CD14-positive monocyte (primary cell): ENCODE measurements at regions not wholly inside any gene's neighbourhood (a gene's known extent, or its start where the extent isn't known, plus 50 kb on each side); places are given as distances from the start of the nearest gene placed in this dataset.

Source experiments
- DNase-seq, 3 donors: peaks; one replicate each; pipeline ENCODE4 v3.0.0-alpha.2; 2011 to 2022
- H2AFZ ChIP-seq: 2 replicates; pipeline ENCODE4 v1.6.0; 2012; ENCODE audit warnings: mild to moderate bottlenecking, low read depth, low read length, inconsistent platforms; ENCODE audit not compliant: insufficient read depth, poor library complexity, severe bottlenecking
- H3K27ac ChIP-seq, 2 donors: 1 replicate in 1 of 2; 2 replicates in 1 of 2; pipeline ENCODE4 v1.5.1; 2012 to 2013; ENCODE audit warnings: low read length in 2 of 2, control low read depth in 1 of 2, inconsistent platforms in 1 of 2, low read depth in 1 of 2, mild to moderate bottlenecking in 1 of 2
- H3K27me3 ChIP-seq, 2 donors: one replicate each; pipeline versions ENCODE4 v1.6.0 to v1.6.1; 2011 to 2013; ENCODE audit warnings: low read length in 2 of 2; ENCODE audit not compliant: control insufficient read depth in 2 of 2, insufficient read depth in 2 of 2
- H3K36me3 ChIP-seq, 2 donors: replicated peaks in 1 of 2; 1 replicate in 1 of 2; 2 replicates in 1 of 2; pipeline versions ENCODE4 v1.5.1 to v1.6.1; 2012 to 2013; ENCODE audit warnings: low read length in 2 of 2, control low read depth in 1 of 2, inconsistent platforms in 1 of 2, mild to moderate bottlenecking in 1 of 2; ENCODE audit not compliant: insufficient read depth in 2 of 2, control insufficient read depth in 1 of 2
- H3K4me1 ChIP-seq, 2 donors: 1 replicate in 1 of 2; 2 replicates in 1 of 2; pipeline versions ENCODE4 v1.5.1 to v1.6.1; 2012 to 2013; ENCODE audit warnings: low read length in 2 of 2, control low read depth in 1 of 2, inconsistent platforms in 1 of 2, mild to moderate bottlenecking in 1 of 2, moderate library complexity in 1 of 2; ENCODE audit not compliant: insufficient read depth in 2 of 2, control insufficient read depth in 1 of 2
- H3K4me2 ChIP-seq: replicated peaks from 2 replicates; pipeline ENCODE3; 2012; ENCODE audit warnings: low read length, moderate library complexity, mild to moderate bottlenecking; ENCODE audit not compliant: poor library complexity, severe bottlenecking; ENCODE audit errors: extremely low read depth
- H3K4me3 ChIP-seq, 3 experiments: fragments of 200-600 bp in 1 of 3; sonication (generic) in 1 of 3; replicated peaks in 1 of 3; 1 replicate in 2 of 3; 2 replicates in 1 of 3; pipeline ENCODE4 v1.5.1; 2011 to 2013; ENCODE audit warnings: low read length in 3 of 3, mild to moderate bottlenecking in 3 of 3, control low read depth in 2 of 3, low read depth in 2 of 3, inconsistent platforms in 1 of 3, moderate library complexity in 1 of 3
- H3K79me2 ChIP-seq: 2 replicates; pipeline ENCODE4 v1.6.0; 2012; ENCODE audit warnings: mild to moderate bottlenecking, control low read depth, inconsistent platforms, low read length, moderate library complexity; ENCODE audit not compliant: insufficient read depth
- H3K9ac ChIP-seq: 2 replicates; pipeline ENCODE4 v1.6.0; 2017; ENCODE audit warnings: low read length, mild to moderate bottlenecking; ENCODE audit not compliant: insufficient read depth, poor library complexity, severe bottlenecking
- H3K9me3 ChIP-seq, 2 donors: replicated peaks in 1 of 2; 1 replicate in 1 of 2; 2 replicates in 1 of 2; pipeline versions ENCODE4 v1.5.1 to v1.6.1; 2012 to 2013; ENCODE audit warnings: low read length in 2 of 2, control low read depth in 1 of 2; ENCODE audit not compliant: control insufficient read depth in 1 of 2, insufficient read depth in 1 of 2
- H4K20me1 ChIP-seq: 2 replicates; pipeline ENCODE4 v1.6.0; 2012; ENCODE audit warnings: mild to moderate bottlenecking, low read length, control low read depth, moderate library complexity; ENCODE audit not compliant: insufficient read depth
- H3K27ac Mint-ChIP-seq, 7 donors: one replicate each; pipeline ENCODE4 v1.8.0; 2020; ENCODE audit warnings: mild to moderate bottlenecking in 7 of 7, mixed read lengths in 7 of 7, moderate library complexity in 6 of 7, inconsistent platforms in 2 of 7
- H3K27me3 Mint-ChIP-seq, 3 donors: one replicate each; pipeline ENCODE4 v1.8.0; 2021 to 2022; ENCODE audit warnings: low read depth in 3 of 3, mild to moderate bottlenecking in 3 of 3, mixed read lengths in 3 of 3, moderate library complexity in 3 of 3, inconsistent platforms in 1 of 3
- H3K36me3 Mint-ChIP-seq, 2 donors: one replicate each; pipeline ENCODE4 v1.8.0; 2020; ENCODE audit warnings: mixed read lengths in 2 of 2, inconsistent platforms in 1 of 2, mild to moderate bottlenecking in 1 of 2
- H3K4me1 Mint-ChIP-seq: one replicate; pipeline ENCODE4 v1.8.0; 2020; ENCODE audit warnings: mild to moderate bottlenecking, mixed read lengths
- H3K4me3 Mint-ChIP-seq, 2 donors: one replicate each; pipeline ENCODE4 v1.8.0; 2020; ENCODE audit warnings: mild to moderate bottlenecking in 2 of 2, mixed read lengths in 2 of 2, moderate library complexity in 1 of 2
- H3K9me3 Mint-ChIP-seq, 7 donors: one replicate each; pipeline ENCODE4 v1.8.0; 2020 to 2022; ENCODE audit warnings: mixed read lengths in 7 of 7, mild to moderate bottlenecking in 6 of 7, moderate library complexity in 6 of 7, inconsistent platforms in 2 of 7
- CTCF ChIP-seq: fragments of 200-600 bp; IDR thresholded peaks from one replicate; pipeline ENCODE4 v1.8.0; 2022; ENCODE audit warnings: antibody characterized with exemption, mild to moderate bottlenecking
- WGBS: methylation state at CpG from one replicate; pipeline ENCODE4 v1.1.5; 2013; ENCODE audit warnings: missing lambda C conversion rate; ENCODE audit not compliant: insufficient coverage; 5-methylcytosine and 5-hydroxymethylcytosine counted together
- intact Hi-C, 2 donors: fragments of 100-400 bp; cut with micrococcal nuclease; formaldehyde crosslinking; loops; one replicate each; pipeline versions ENCODE4 v1.15.0 to v1.15.1; 2023

- Mint-ChIP-seq H3K27me3 (peaks cover 0 to 4% (median under 1%) of the 10 kb centered on the region in 3 donors), H3K4me3 (no peak overlapping the region), H3K36me3 (no peaks in the 10 kb centered on the region), H3K4me1 (no peaks in the 10 kb centered on the region), H3K9me3 (peaks cover 0 to 3% (median 0%) of the 10 kb centered on the region in 7 donors), H3K27ac (no peak overlapping the region)
- DNase-seq = no peak
- Histone ChIP-seq H3K4me2 (no peak overlapping the region), H3K36me3 (no peaks in the 10 kb centered on the region), H3K9ac (no peak overlapping the region), H4K20me1 (no peaks in the 10 kb centered on the region), H3K79me2 (no peaks in the 10 kb centered on the region), H3K4me1 (no peaks in the 10 kb centered on the region), H3K27ac (no peak overlapping the region), H3K4me3 (no peak overlapping the region), H2AFZ (no peak overlapping the region), H3K9me3 (no peaks in the 10 kb centered on the region), H3K27me3 (no peaks in the 10 kb centered on the region)
- no CpG with 5 or more reads among the region's 2 CpGs for WGBS
- TF ChIP-seq CTCF = no peak
- intact Hi-C loops = no loop called here
Observed at GRCh38 chr4:124429746-124430250, 282.7 kb downstream of the ANKRD50 start.

GRCh38 chr4:124431653-124432192, 280.8 kb downstream of the ANKRD50 start:
- Histone ChIP-seq H3K9ac (no peak overlapping the region), H3K4me2 (no peak overlapping the region), H2AFZ (no peak overlapping the region), H3K36me3 (no peaks in the 10 kb centered on the region), H3K4me1 (no peaks in the 10 kb centered on the region), H3K79me2 (no peaks in the 10 kb centered on the region), H3K4me3 (no peak overlapping the region), H4K20me1 (no peaks in the 10 kb centered on the region), H3K27ac (no peak overlapping the region), H3K9me3 (peaks cover 0 to 6% of the 10 kb centered on the region in 2 donors), H3K27me3 (no peaks in the 10 kb centered on the region)
- TF ChIP-seq CTCF = no peak
- no peak overlapping the region for H3K27ac Mint-ChIP-seq
- intact Hi-C loops = no loop called here
- no peak overlapping the region for H3K4me3 Mint-ChIP-seq
- H3K27me3 Mint-ChIP-seq = peaks cover 0 to 4% (median 2%) of the 10 kb centered on the region in 3 donors
- H3K9me3 Mint-ChIP-seq = peaks cover 0 to 6% (median 3%) of the 10 kb centered on the region in 7 donors
- no peak for DNase-seq
- no peaks in the 10 kb centered on the region for H3K4me1 Mint-ChIP-seq
- H3K36me3 Mint-ChIP-seq = no peaks in the 10 kb centered on the region
- no CpG with 5 or more reads among the region's 2 CpGs for WGBS
